ENCODE measurements at regions not wholly inside any gene's neighbourhood (a gene's known extent, or its start where the extent isn't known, plus 50 kb on each side); places are given as distances from the start of the nearest gene placed in this dataset.

DNA sequence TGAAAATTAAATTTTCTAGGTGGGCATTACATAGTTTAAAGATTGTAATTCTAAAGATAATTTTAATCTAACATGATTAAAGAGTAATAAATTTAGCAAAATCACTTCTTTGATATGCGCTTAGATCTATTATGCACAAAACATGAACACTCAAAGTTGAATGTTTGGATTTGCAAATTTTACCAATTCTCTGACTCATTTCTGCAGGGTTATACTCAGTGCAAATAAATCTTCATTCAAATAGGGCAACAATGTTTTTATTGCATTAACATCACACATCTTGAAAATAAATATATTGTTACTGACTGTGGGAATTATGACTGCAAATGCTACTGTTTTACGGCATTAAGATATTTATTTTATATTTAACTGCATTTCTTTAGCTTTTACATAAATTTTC, 110.7 kb downstream of the OGFRL1 start:
- no peak for DNase-seq

DNA sequence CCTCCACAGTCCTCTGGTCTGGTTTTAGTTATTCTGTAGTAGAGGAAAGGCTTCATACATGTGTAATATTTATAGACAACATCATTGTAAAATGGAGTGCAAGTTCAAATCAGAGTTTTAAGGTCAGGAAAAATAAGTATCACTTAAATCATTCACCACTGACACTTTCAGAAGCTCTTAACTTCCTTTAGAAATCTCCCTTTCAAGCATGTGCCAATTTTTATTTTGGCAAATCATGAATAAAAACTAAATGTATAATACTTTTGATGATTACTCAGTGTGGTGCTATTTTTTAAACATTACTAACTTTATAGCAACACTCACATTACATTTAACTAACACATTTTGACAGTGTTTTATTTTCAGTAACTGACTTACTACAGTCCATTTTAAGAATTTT, 112.2 kb downstream of the OGFRL1 start:
- DNase-seq = no peak

DNA sequence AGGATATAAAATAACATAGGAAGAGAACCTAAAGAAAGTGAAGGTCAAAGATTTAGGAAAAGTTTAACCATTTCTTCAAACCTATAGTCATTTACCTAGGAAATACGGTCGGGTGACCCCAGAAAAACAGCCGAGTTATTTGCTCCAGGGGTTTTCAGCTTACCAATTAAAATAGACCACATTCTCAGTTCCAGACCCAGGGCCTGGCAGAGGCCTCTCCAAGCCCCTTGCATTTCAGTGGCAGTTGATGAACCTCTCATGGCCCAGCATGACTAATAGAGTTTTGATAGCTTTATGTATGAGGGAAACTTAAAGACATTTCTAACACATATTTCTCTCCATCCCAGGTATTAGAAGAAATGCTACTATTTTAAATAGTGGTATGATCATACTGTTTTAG, 113.5 kb downstream of the OGFRL1 start:
- DNase-seq = no peak

DNA sequence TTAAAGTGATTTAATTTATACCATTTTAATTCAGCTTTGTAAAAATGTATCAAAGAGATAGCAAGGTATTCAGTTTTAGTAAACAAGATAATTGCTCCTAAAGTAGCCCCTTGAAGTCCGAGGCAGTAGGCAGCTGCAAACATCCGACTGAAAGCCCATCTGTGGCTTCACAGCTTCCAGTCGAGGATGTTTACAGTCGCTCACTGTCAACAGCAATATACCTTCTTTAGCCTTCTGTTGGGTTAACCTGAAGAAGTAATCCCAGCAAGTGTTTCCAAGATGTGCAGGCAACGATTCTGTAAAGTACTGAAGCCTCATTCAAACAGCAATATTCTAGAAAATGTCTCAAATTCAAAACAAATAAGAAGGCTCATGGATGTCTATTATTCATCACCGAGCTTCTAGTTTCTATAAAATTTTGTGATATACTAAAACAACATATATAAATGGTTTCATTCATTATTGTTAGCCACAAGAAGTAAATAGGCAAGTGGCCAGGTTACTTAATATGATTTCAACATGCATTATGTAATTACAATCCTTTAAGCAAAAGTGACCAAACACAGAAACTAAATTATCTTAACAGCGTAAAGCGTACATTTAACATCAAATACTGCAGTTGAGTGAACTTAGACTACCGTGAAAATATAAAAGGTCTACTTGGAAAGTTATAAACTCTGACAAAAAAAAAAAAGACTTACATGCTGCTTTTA, 115.0 kb downstream of the OGFRL1 start:
- no peak for DNase-seq

DNA sequence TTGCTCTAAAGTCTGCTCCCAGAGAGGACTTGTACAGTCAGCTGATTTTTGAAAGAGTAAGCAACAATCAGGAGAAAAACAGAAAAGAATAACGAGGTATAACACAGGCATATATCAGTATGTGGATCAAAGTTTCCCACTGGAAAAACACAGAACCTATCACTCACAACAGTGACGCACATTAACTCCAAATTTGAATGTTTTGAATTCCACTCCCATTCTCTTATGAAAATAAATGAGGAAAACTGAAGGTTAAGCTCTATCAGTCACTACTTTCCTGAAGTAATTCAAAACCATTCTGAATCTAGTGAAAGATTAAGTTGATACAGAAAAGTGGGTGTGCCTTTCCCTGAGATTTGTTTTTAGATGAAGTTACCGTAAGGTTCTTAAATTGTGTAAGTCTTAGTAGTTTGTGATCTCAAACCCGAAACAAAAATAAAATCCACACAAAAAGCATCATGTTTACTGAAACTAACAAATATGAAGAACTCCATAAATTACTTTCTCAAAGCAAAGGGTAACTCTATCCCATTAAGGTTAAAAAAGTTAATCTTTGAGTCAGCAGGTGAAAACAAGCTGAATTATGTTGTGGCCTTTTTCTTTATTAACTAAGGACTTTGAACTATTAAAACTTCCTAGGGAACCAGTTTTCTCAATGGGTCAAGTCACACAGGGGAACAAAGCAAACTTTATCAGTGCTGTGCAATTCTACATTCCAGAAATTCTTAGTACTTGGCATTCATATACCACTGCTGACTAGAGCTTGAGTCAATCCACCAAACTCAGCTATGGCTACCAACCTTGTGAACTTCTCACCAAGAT, 115.7 kb downstream of the OGFRL1 start:
- peak; percentile 69 for DNase-seq

DNA sequence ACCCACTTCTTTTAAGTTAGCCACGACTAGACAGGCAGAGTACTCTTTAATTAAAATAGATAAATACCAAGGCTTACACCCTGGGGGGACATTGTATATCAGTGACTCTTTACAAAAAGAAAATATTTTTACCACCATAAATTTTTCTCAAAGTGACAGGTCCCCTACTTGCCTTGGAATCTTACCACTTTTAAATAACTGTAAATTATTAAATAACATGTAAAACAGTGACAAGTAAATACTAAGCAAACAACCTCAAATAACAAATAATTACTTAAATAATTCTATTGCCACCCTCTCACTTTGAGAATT, 116.3 kb downstream of the OGFRL1 start:
- no peak for DNase-seq

DNA sequence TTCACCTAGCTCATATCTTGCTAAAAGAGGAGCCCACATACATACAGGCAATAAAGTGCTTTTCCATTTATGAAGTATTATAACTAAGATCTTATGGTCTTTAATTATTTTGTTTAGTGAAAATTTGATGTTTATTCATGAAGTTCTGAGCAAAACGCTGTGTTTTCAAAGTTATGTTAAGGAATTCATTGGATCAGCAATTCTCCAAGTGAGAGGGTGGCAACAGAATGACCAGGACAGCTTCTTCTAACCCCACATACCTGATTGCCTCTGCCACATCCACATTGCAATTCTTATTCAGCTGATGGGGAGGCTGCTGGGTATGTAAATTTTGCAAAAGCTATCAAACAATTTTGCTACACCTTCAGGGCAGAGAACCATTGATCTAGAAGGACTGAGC, 116.8 kb downstream of the OGFRL1 start:
- no peak for DNase-seq

DNA sequence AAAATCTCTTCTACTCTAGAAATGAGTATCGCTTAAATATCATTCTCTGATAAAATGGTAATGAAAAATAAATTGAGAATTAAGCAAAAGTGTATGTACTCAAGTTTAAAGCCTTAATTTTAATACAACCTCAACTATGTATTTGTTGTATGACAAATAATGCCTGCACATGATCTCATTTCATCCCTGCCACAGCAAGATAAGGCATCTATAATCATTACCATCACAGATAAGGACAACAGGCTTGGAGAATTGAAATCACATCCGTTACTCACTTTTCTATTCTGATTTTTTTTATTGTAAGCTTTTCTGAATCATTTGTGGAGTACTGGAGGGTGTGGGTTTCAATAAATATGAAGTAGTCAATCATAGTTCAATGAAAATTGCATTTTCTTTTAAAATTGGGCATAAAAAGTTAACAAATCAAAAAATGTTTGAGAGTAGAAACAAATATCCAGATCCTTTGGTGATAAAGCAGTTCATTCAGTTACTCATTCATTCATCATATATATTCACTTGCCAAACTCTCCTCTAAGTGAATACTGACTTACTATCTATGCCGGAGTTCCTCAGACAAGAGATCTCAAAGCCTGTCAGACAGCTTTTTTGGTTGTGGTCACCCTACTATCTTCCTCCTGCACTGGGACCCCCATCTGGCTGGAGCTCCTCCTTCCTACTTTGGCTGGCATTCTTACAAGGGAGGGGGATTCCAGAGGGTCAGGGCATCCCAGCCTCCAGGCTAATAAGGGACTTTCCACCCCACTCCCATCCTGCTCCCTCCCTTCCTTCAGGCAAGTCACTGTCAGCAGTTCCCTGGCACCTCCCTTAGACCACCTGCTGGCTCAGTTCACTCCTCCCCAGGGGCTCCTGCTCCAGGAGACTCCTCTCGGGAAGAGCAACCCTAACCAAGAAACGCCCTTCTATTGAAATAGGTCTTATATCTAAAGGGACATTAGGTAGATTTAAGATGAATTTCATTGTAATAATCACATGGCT, 118.6 kb downstream of the OGFRL1 start:
- DNase-seq = no peak

DNA sequence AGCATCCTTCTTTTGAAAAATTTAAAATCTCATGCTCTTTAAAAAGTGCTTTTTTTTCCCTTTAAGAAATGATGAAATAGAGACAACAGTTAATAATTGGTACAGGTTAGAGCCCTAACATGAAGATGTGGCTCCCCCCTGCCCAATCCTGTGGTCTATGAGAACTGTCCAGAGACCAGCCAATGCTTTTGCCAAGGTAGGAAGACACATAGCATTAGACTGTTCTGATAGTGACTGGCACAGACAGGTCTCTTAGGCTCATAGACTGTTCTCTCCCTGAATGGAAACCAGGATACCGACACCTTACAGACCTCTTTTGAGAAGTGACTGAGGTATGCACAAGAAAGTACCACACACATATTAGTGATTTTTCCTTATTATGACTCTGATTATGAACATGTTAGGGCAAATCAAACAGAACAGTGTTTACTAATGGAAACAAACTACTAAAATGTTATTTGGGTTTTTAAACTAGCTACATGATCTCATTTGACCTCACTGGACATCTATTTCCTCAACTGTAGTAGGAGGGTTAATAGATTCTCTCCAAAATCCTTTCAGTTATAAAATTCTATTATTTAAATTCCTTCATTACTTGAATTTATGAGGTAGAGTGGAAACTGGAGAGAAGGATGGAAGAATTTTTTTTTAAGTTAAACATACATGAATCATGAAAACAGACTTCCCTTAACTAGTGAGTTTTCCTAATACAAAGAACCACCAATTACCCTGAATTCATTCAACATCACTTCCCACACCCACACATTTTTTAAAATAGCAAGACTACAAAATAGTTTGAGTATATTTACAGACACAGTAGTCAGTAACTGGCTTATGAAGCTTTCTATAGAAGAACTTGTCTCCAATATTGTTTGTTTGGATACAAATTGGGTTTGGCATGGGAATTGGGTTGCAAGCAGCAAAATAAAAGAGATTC, 120.4 kb downstream of the OGFRL1 start:
- DNase-seq = no peak

DNA sequence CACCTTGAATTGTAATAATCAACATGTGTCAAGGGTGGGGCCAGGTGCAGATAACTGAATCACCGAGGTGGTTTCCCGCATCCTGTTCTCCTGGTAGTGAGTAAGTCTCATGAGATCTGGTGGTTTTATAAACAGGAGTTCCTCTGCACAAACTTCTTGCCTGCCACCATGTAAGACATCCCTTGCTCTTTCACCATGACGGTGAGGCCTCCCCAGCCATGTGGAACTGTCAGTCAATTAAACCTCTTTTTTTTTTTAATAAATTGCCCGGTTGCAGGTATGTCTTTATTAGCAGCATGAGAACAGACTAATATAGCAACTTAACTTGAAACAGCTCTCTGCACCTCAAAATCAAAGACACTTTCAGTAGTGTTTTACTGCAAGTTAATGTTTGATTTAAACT, 121.6 kb downstream of the OGFRL1 start:
- no peak for DNase-seq

DNA sequence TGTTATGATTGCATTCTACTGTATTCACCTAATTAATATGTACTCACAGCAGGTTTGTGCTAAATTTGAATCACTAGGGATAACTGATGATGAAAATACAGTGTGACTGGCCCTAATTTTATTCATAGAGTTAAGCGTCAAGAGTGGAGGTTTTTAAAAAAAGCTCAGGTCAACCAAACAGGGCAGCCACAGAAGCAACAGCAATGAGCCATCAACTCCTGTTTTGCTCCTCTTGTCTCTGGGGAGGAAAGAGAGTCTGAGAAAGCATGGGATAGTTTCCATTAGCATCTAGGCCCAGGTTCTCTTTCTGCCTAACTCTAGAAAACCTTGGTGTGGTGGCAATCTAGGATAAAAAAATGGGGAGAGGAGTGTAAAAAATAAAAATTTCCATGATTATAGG, 122.1 kb downstream of the OGFRL1 start:
- DNase-seq = no peak

DNA sequence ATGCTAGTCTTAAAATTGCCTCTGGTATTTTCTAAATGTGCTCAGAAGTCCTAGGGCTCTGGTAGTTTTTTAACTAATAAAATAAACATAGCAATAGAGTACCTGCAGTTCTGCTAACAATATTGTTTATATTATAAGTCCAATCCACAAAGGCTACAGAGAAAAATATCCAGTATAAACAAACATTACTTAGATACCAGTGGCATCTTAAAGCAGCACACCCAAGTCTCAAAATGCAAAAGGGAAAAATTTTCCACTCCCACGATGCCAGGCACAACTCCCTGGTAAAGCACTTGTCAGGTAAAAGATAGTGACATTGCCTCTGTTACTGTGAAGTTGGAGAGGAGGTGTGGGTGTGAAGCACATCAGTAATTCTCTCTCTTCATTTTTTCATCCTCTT, 123.3 kb downstream of the OGFRL1 start:
- no peak for DNase-seq

DNA sequence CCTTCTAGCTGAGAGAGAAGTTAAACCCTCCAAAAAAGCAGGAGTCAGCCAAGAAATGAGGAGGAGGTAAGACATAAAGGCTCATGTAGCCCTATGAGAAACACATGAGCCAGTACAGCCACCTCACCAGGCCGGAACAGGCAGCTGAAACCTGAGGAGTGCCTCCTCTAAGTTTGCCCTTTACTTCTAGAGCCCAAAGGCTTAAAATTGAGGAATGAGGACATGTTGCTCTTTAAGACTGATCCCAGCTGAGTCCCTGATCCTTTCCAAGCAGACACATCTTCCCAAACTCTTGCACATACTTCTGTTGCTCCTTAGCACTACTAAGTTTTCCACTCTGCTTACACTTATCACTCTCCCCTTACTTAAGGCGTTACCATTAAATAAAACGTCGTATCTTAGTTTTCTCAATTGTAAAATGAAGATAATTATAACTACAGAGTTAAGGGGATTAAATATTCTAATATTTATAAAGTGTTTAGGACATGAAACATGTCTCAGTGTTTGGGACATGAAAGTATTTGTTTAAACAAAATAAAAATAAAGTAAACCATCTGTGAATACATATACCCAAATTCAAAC, 124.0 kb downstream of the OGFRL1 start:
- DNase-seq = no peak

DNA sequence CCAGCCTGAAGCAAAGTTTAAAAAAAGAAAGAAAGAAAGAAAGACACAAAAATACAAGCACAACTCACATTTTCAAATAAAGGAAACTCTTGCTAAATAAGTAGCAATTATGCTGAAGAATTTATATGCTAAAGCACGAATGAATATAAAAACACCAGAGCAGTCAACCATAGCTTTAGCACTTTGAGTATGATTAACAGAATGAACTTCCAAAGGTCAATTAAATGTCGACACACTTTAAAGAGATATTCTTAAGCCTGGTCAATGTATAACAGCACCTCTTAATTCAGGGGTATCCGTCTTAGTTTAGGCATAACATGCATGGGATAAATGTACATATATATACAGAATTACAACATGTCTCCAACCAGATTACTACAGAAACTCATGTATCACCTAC, 125.9 kb downstream of the OGFRL1 start:
- DNase-seq = no peak

DNA sequence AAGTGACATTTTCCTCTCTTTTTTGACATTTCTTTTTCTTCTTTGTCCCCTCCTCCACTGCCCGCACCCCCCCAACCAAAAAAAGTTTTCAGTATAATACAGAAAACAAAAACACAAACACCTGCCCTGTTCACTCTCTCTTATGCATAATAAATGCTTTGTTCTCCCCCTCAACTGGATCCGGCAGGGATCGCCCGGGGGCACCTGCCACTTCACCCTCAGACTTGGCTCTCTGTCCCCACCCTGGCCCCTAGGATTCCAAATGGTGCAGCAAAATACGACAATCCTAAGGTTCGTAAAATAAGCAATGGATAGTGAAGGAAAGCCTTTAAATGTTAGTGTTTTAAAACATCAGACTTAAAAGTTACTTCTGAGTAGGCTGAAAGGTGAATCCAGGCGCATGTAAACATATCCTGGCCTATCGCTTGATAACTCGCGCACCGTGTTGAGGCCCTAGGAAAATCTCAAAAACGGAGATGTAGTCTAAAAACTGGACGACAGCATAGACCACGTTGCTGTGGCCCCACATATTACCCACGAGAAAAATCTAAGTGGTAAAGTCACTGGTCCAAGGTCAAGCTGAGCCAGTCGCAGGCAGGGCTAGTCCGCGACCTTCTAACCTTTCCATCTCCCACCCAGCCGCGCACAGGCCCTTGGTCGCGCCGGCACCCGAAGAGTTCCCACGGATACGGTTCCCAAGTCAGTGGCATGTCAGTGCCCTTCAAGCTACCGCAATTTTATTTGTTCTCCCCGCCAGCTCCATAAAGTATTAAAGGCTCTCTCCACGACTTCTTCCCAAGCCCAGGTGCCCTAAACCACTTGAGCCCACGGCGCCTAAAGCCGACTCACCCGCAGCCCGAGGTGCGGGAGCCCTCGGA, 130.8 kb downstream of the OGFRL1 start:
- DNase-seq = no peak

DNA sequence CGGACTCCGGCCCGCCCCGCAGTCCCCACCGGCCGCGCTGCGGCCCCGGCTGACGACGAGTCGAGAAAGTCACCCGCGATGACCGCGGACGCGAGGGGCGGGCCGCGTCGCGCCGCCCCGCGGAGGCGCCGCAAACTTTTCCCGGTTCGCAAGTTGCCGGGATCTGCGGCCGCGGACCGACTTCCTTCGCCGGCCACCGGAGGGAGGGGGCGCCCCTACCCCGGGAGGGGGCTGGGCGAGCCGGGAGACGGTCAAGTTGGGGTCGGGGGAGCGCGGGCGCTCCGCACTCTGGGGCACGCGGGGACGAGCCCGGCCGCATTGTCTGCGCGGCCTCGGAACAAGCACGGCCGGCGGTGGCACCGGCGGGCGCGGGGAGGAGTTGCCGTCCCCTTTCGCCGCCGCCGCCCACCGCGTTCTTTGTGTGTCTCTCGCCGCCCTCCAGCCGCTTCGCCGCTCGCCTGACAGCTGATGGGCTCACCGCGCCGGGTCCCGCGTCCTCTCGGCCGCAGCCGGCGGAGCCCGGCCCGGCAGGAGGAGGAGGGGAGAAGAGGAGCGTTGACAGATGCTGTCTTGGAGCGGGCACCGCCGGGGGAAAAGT, 131.6 kb downstream of the OGFRL1 start:
- peak; percentile 18 for DNase-seq

DNA sequence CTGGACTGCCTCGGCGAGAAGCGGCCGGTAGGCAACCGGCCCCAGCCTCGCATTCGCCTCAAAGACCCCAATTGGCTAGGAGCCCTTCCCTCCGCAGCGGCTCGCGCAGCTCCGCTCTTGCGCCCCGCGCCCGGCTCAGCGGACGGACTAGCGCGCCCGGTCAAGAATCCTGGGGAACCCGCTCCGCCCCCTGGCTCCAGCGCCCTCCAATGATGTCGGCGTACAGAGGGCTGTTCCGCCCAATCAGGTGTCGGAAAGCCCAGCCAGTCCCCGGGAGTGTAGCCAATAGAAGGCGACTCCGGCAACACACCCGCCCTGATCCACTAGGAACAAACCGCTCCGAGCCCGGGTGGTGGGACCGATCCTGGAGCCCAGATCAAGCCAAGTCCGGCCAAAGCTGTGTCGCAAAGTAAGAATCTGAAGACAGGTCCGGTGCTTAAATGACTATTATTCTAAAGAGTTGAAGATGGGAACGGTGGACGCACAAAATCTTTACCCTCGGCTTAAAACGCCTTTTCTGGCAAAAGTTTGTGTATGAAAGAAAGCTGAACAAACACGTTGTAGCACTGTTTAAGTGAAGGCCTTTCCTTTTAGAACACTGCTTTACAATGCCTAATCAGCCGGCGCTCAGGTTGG, 132.2 kb downstream of the OGFRL1 start:
- peak; percentile 94 for DNase-seq

DNA sequence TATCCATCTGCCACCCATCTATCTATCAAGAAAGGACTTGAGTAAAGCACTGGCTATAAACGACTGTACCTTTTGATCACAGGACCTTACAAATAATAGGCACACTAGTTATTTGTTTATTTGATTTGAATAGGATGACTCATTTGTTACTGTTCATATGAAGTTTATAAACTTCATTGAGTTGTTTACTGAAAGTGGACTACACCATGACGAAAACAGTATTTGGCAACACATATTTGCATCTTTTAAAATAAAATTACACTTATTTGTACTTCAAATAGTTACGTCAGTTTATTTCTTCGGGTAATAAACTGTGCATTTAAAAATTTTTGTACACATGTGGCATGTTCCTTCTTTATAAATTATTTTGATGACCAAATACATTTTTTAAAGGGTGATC, 133.0 kb downstream of the OGFRL1 start:
- DNase-seq = no peak

DNA sequence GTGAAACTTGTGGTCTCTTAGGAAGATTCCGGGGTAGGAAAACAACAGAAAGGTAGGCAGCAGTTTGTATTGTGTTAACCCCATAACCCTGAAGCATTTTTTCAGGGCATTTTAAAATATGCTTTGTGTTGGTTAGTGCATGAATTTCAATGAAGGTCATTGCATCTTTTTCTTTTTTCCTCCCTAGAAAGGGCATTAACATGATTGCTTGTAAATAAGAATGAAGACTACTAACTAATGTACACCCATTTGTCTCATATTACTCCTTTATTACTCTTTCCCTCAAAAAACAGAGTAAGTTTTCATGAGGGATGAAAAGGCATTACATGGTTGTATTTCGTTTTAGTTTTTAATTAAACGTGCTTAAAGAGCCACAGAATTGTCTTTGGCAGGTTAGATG, 141.4 kb downstream of the OGFRL1 start:
- DNase-seq = no peak

DNA sequence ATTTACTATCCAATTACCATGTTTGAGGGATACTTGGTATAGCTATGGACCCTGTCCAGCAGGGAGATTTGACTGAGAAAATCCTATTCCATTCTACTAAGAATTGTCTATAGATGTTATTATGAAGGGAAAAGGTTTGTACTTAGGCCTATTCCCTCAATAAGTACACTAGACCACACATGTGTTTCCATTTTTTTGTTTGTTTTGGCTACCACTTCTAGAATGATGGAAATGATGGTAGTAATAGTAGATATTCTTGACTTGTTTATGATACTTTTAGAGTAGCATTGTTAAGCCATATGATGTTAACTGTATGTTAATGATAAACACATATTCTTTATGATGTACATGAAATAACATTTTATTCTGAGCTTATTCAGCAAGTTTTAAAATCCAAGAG, 144.8 kb downstream of the OGFRL1 start:
- DNase-seq = no peak
